Skin of body (tissue), 1 donor: ENCODE measurements at regions not wholly inside any gene's neighbourhood (a gene's known extent, or its start where the extent isn't known, plus 50 kb on each side); places are given as distances from the start of the nearest gene placed in this dataset.
"Not testable (repeated sequence)": the region's sequence is repeated elsewhere in the genome, so short reads cannot be mapped to it uniquely, and the experiment has no call there.

Source experiments
- DNase-seq: peaks from one replicate; lab custom pipeline; 2025; lab: John Stamatoyannopoulos, UW

GRCh38 chr5:40453689-40454088, 226.0 kb upstream of the PTGER4 start:
- DNase-seq: no peak

- DNase-seq: no peak
Observed at GRCh38 chr5:40452874-40453624, 226.7 kb upstream of the PTGER4 start.

- no peak for DNase-seq
Observed at GRCh38 chr5:40447438-40447837, 232.3 kb upstream of the PTGER4 start.

DNA sequence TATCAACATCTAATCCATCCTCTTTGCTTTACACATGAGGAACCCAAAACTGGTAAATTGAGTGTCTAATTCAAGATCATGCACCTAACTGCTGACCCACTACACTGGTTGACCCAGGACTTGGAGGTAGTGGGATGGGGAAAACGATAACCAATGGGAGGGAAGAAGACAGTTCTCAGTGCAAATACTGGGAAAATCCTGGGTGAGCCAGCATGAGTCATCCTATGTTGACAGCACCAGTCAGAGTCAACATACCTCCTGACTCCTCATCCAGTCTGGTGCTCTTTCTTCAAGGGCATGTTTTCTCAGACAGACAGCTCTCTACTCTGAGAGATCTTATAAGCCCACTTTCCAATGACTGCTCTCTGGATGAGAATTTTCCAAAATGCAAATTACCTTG, 232.8 kb upstream of the PTGER4 start:
- DNase-seq: no peak

DNA sequence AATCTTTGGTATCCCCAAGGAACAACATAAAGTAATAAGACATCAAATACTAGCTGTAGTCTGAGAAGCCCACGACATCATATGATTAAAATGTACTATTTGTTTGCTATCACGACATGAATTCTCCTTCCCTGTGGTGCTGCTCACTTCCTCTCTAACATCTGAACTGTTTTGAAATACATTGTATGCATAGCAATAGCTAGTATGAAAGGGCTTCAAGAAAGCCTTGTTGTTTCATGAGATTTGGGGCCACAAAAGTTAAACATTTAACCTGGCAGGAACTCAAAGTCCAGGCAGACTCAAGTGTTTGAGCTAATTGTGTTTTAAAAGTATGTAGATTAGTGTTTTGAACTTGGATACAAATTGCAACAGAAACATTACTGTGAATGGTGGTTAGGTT, 237.4 kb upstream of the PTGER4 start:
- DNase-seq: no peak

GRCh38 chr5:40441733-40442132, 238.0 kb upstream of the PTGER4 start:
- DNase-seq: no peak

- DNase-seq: no peak
Observed at GRCh38 chr5:40440746-40441145, 239.0 kb upstream of the PTGER4 start.

- not testable (repeated sequence) for DNase-seq
Observed at GRCh38 chr5:40439103-40439502, 240.6 kb upstream of the PTGER4 start.

DNA sequence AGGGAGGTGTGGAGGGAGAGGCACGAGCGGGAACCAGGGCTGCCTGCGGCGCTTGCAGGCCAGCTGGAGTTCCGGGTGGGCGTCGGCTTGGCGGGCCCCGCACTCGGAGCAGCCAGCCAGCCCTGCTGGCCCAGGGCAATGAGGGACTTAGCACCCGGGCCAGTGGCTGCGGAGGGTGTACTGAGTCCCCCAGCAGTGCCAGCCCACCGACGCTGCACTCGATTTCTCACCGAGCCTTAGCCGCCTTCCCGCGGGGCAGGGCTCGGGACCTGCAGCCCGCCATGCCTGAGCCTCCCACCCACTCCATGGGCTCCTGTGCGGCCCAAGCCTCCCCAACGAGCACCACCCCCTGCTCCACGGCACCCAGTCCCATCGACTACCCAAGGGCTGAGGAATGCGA, 241.1 kb upstream of the PTGER4 start:
- not testable (repeated sequence) for DNase-seq

- no peak for DNase-seq
Observed at GRCh38 chr5:40437452-40437861, 242.3 kb upstream of the PTGER4 start.

DNA sequence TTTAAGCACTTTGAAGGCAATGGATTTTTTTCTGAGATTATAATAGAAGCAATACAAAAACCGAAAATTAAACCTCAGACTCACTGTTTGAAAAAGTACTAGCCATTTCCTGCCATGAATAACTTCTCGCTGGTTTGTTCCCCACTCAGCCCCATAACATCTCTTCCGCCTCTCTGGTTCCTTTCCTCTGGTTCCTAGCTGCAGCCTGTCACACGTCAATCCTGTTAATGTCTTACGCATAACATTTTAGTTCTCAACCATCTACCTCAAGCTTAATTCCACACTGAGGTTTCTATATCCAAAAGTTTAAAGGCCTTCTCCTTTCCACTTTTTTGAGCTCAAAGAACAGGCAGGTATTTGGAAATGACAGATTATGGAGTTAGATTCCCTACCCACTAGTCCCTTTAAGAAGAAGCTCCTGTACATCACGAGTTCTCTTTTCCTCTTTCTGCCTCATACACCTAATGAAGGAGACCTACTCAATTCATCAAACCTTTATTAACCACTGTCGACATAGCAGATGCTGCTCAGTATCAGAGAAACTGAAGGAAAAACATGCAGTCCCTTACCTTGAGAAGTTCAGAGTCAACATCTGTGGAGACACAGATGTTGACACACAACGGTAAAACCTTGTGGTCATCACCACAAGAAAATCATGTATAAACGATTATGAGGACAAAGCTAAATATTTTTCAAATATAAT, 243.0 kb upstream of the PTGER4 start:
- DNase-seq: no peak

DNA sequence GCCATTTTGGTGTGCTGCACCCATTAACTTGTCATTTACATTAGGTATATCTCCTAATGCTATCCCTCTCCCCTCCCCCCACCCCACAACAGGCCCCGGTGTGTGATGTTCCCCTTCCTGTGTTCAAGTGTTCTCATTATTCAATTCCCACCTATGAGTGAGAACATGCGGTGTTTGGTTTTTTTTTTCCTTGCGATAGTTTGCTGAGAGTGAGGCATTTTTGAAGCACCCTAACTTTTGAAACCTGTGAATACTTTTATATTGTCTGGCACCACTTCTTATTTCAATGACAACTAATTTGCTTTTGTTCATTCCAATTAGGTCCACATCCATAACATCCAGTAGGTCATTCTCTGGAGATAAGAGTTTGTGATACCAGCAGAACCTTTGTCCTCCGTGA, 244.0 kb upstream of the PTGER4 start:
- DNase-seq: not testable (repeated sequence)

GRCh38 chr5:40432836-40433235, 246.9 kb upstream of the PTGER4 start:
- no peak for DNase-seq

DNA sequence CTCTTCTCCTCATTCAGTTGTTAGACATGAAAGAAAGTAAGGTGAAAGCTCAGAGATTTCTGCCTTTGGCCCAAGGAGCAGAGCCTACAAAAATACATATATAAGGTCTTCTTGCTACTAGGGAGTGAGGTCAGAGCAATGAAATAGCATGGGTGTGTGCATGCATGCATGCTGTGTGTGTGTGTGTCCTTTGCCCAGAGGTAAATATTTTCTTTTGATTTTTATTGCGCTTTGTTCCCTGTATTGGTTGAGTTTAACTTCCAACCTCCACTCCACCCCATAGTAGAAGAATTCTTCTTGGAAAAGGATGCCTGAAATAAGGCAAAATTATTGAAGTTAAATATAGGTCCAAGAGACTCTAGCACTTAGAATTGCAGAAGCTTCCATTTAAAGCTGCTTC, 248.0 kb upstream of the PTGER4 start:
- no peak for DNase-seq

DNA sequence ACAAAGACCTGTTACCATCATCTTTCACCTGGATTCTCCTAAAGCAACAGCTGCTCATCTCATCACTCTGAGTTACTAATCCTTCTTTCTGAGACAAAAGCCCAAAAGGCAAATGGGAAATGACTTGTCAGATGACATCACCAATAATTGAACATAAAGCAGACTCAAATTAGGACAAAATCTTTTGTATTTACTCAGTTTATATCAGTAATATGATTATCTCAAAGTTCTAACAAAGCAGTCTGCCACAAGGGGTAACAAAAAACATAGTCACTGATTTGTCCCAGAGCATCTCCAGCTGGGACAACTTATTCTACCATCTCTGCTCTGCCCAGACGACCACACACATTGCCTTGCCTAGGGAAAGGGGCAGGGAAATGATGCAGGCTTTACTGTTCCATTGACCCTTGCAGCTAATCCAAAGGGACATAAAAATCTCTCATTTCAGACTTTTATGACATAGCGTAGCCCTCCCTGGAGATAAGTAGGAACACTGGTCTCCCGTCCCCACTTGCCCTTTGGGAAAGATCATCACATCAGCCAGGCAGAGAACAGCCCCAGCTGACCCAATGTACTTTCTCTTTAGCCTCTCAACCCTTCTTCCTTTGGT, 249.5 kb upstream of the PTGER4 start:
- DNase-seq: no peak

- peak; percentile 10 for DNase-seq
Observed at GRCh38 chr5:40429258-40430100, 250.2 kb upstream of the PTGER4 start.

DNA sequence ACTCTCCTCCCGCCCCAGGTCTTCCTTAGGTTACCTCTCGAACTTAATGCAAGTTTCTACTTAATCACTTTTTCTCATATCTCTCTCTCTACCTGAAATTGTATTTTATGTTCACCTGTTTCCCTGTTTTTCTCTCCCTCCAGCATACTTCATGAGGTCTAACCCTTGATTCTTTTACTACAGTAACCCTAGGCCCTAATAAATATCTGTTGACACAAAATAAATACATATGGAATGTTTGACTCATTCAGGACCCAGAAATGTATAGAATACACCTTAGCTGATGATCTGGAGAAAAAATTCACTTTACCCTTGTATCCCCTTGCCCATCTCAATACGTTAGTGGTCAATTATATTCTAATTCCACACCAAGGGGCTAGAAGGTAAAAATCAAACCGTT, 250.9 kb upstream of the PTGER4 start:
- DNase-seq: no peak

DNA sequence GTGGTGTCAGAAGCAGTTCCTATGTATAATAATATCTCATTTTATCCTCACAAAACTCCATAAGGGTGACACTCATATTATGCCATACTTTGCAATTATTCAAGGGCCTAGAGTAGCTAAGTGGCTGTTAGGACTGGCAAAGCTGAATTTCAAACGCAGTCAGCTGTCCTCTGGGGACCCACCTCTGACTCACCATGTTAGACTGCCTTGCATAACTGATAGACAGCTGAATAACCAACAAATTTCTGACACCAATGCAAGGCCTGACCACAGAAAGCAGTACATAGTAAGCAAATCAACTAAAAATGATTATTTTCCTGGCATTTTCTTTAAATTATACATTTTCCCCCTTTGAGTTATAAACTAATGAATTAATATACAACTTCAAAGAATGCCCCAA, 251.6 kb upstream of the PTGER4 start:
- DNase-seq: no peak

DNA sequence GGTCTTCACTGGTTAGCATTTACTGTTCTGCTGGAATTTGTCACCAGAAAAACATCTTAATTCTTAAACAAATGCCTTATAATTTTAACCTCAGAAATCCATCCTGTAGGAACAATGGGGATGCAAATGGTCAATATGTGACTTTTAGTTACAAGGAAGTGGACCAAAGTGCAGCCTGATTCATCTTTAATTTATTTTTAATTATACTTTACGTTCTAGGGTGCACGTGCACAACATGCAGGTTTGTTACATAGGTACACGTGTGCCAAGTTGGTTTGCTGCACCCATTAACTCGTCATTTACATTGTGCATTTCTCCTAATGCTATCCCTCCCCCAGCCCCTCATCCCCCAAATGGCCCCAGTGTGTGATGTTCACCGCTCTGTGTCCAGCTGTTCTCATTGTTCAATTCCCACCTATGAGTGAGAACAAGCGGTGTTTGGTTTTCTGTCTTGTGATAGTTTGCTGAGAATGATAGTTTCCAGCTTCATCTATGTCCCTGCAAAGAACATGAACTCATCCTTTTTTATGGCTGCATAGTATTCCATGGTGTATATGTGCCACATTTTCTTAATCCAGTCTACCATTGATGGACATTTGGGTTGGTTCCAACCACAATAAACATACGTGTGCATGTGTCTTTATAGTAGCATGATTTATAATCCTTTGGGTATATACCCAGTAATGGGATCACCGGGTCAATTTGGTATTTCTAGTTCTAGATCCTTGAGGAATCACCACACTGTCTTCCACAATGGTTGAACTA, 262.5 kb upstream of the PTGER4 start:
- DNase-seq: not testable (repeated sequence)

DNA sequence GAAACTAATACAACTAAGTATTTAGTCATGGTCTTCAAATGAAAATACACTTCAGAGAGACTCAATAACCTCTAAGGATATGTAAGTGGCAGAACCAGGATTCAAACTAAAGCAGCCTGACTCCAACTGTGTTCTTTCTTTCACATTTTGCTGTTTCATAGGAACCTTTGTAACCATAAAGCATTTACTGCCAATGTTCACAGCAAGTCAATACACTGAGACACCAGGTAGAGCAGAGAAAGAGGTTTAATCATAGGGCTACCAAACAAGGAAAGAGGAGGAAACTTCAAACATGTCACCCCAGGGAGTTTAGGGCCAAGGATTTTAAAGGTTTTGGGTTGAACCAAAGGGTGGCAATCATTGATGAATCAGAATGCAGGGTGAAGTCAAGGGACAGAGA, 263.1 kb upstream of the PTGER4 start:
- DNase-seq: no peak

GRCh38 chr5:40416098-40416497, 263.6 kb upstream of the PTGER4 start:
- DNase-seq: no peak
